ENCODE measurements at regions not wholly inside any gene's neighbourhood (a gene's known extent, or its start where the extent isn't known, plus 50 kb on each side); places are given as distances from the start of the nearest gene placed in this dataset.
"Not testable (repeated sequence)": the region's sequence is repeated elsewhere in the genome, so short reads cannot be mapped to it uniquely, and the experiment has no call there.

DNA sequence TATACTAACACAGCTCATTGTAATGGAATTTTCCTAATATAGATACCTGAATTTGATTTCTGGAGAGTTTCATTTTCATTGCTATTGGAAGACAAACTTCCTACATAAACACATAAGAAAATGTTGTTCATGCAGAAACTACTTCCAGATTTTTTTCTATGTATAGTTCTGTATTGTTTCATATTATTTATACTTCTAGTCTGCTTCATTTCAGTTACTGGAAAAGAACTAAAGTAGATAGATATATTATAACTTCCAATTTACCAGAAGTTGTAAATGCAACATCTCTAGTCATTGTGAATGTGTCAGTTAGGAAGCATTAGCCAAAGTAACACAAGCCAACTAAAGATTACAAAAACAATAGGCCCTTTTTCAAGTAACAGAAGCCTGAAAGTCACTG, 147.3 kb upstream of the ZNF385D start:
- DNase-seq: no peak

DNA sequence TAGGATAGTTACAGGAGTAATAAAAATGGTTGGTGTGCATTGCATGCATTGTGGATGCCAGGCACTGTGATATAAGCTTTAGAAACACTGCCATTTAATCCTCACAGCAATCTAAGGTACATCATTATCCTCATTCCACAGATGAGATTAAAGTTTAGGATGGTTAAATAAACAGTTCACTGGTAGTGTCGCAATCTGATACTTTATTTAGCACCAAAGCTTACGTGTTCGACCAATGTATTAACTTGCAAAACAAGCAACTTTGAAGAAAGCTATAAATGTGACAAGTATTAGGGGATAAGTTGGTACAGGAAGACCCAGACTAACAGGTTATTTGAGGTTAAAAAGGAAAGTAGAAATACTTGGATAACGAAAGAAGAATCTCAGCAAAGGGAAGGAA, 150.5 kb upstream of the ZNF385D start:
- no peak for DNase-seq

DNA sequence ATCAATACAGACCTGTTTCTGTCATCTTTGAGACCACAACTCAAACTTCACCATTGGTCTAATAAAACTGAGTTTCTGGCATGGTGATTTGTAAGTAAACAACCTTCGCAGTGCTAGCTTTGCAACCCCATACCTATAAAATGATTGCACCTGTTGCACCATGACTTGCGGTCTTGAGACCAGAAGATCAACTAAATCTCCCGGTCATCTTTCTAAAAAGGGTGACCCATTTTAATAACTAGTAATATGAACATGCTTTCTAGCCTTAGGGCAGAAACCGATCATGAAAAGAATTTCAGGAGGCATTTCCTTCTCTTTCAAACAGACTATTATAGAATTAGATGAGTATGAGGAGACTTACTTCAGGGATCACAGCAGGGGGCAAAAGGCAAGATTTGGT, 151.9 kb upstream of the ZNF385D start:
- DNase-seq: no peak

DNA sequence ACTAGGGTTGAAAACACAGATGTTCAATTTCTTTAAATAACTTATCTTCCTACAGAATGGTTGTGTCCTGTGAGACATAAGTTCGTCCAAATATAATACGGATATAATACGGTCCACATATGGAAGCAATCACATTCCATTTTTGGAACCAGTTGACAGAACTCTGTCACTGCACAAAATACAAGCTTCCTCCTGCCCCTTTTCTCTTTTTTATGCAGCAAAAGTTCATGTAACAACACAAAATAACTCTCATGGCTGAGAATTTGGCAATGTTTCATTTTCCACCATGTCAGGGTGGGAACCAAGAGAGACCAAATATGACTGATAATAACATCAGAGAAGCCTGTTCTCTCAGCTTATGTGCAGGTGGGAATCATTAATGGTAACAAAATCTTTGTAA, 158.1 kb upstream of the ZNF385D start:
- no peak for DNase-seq

DNA sequence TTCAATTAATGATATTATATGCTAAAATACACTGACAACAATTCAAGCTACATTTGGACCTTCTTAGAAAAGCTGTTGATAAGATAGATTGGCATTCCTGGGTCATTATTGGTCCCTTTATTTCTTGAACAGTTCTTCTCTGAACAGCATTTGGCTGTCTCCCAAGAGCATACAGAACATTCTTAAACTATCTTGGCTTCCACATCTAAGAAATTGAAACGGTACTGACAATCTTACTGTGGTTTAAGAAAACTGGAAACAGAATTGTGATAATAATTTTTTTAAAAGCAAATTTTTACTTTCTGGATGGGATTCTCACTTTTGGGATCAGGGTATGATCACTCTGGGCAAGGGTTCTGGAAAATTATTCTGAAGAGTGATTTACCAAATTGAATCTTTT, 161.7 kb upstream of the ZNF385D start:
- no peak for DNase-seq

DNA sequence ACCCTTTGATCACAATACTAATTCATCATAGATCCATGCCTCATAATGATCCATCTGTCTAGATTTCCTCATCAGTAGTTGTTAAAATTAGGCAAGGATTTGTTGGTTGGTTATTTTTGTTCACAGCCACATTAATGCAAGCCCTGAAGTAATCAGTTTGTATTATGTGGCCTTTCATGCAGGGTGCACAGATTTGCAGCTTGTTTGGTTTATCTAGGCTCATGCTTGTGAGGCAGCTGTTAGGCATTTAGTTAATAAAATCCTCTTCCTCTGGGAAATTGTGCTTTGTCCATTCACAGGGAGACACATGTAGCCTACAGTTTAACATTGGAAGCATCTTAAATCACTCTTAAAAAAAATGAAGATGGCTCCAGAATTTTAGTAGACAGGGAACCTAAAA, 162.8 kb upstream of the ZNF385D start:
- DNase-seq: no peak

DNA sequence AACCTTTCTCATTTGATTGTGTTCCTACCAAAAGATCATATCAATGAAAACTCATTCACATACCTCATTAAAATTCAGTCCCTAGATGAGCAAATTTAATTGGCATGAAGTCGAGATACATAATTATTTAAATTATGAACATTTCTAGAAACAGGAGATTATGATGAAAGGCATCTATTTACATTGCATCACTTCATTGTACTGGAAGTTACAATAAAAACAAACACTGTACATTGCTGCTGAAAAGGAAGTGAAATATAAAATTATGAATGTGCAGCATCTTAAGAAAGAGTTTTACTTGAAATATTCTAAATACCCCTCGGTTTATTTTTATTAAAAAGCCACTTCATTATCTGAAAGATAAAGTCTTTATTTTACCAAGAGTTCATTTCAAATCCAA, 163.4 kb upstream of the ZNF385D start:
- no peak for DNase-seq

DNA sequence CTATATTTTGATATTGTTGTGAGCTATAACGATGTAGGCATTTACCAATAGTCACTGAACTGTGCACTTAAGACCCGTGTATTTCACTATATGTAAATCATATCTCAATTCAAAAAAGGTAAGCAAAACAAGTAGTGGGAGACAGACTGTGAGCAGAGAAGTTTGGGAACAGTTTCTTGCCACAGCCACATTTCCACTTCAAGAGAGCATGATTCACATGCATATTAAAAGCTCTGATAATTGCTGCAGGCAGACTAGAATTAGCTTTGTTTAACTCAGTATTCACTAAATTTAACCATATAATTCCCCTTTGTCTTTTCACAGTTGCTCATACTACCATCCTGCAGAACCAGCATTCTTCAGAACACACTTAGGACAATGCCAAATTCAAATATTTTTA, 168.4 kb upstream of the ZNF385D start:
- no peak for DNase-seq

DNA sequence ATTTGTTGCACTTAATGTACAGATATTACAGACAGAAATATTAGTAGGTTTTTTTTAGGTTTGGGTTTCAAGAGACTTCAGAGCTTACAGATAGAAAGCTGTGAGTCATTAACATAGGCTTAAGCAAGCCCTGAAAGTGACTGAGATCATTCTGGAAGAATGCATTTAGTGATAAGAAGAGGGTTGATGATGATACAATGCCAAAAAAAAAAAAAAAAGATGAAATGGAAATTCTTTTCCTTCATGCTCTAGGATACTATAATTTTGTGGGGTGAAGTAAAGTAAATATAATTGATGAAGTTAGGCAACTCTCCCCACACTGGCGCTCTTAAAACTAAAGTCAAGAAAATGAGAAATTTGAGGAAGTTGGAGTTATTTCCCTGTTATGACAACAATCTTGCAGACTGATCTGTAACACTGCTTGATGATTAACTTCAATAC, 169.4 kb upstream of the ZNF385D start:
- DNase-seq: no peak

DNA sequence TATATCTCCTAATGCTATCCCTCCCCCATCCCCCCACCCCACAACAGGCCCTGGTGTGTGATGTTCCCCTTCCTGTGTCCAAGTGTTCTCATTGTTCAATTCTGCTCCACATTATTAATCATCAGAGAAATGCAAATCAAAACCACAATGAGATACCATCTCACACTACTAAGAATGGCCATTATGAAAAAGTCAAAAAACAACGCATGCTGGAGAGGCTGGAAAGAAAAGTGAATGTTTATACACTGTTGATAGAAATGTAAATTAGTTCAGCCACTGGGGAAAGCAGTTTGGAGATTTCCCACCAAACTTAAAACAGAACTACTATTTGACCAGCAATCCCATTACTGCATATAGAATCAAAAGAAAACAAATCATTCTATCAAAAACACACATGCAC, 172.1 kb upstream of the ZNF385D start:
- not testable (repeated sequence) for DNase-seq

DNA sequence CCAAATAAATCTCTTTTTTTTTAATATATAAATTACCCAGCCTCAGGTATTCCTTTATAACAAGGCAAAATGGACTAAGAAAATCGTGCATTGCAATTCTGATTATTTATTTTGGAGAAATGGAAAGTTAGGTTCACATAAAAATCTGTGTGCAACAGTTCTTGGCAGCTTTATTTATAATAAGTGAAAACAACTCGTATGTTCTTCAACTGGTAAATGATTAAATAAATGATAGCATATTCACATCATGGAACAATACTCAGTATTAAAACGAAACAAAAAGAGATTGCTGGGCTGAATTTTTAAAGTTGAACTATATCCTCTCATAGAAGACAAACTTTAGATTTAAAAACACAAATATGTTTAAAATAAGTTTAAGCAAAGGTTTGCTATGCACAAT, 176.3 kb upstream of the ZNF385D start:
- DNase-seq: no peak

DNA sequence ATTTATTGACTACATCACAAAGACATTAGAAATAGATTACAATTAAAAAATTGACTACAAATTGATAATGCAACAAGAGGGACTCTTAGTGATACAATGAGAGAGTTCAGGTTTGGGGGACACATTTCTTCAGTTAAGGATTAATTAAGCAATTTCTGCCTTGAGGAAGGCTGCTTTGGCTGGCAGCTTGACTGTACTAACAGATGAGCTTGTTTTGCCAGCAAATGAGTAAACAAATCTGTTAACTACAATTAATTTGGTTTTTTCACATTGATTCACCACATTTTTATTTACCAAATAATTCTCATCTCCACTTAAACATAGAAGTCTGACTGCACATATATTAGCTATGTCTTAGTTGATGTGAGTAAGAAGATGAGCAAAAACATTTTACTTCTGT, 183.6 kb upstream of the ZNF385D start:
- no peak for DNase-seq

DNA sequence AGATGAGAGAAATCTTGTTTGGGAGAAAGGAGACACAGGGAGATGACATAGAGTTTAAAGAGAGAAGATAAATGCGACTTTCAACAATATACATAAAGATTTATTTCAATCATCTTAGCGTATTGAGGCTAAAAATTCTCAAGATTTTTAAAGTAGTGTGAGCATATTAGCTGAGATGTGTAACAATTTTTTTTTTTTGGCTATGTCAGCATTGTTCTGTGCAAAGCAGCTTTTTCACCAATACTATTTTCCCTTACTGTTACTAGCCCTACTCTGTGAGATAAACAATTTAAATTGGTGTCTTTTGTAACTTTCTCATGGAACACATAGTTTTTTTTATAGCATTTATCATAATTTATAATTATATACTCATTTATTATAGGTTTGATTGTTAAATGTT, 185.2 kb upstream of the ZNF385D start:
- DNase-seq: no peak

DNA sequence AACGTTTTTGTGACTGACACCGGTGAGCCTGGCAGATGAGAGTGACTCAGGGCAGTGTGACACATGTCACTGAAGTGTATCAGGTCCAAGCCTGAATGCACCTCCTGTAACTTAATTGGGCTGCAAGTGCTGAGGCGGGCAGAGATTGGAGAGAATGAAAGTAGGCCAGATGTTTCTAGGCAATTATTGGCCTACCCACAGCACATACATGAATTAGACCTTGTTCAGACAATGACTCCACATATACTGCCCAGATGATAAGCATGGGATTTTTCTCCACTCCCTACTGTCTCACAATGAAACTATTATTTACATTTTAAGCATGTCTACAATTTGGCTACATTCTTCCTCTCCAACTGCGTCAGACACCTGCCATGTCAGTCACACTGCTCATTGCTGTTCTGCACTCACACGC, 187.3 kb upstream of the ZNF385D start:
- DNase-seq: no peak

DNA sequence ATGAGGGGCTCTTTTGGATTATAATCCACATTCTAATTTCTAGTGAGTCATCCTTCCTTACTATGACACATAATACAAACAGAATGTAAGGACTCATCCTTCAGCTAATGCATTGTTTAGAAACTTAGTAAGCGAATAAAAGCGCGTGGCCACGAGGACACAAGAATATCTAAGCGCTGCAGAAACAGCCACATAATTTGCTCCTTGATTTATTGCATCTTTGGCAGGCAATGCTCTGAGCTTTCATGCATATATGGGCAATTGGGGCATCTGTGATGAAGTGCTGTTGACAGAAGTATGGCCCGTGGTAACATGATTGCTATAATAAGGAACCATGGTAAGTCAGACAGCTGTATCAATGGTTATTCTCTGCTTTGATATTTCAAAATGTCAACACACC, 191.3 kb upstream of the ZNF385D start:
- DNase-seq: no peak

DNA sequence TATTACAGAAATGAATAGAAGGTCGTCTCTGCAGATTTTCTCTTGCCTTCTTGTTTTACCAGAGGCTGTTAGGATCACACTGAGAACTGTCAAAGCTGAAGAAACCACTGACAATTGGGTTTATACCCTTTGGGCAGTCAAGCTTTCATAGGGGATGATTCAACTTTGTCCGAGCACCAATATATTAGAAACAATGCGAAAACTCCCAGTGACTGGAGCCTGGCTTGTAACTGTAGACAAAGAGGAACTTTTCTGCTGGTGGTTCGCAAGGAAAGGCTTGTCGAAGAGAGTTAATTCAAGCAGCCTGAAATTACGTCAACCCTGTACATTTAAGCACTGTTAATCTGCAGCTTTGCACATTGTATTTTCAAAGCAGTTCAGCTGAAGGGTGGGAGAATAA, 193.2 kb upstream of the ZNF385D start:
- no peak for DNase-seq

DNA sequence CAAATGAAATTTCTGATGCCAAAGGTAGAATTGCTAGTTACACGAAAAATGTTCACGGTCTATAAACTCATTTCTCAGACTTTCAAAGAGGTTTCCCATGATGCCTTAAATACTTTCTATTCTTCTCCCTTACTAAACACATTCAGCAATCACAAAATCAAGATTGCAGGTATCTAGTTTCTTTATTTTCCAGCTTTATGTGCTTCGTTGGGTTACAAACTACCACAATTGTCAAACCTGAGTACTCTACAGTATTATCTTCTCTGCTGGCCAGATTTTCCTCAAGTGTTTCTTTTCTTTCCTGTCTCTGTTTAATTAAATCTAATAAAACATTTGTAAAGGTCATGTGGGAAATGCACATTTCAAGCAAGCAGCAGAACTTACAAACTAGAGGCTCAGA, 201.8 kb upstream of the ZNF385D start:
- no peak for DNase-seq

DNA sequence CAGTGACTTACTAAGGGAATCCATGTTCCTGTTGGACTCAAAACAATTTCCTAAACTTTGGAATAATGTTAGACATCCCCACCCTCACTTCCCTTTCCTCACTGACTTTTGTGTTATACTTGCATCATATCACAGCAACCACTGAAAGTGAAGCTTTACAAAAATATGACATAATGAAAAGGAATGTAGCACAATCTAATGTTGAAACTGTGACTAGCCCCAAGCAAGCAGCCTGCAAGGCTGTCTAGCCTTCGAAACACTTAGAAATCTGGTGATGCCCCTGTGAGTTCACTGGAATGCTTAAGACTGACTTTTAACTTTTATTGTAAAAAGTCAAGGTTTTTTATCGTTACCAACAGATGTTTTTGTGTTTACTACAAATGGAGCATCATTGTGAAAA, 203.7 kb upstream of the ZNF385D start:
- no peak for DNase-seq

DNA sequence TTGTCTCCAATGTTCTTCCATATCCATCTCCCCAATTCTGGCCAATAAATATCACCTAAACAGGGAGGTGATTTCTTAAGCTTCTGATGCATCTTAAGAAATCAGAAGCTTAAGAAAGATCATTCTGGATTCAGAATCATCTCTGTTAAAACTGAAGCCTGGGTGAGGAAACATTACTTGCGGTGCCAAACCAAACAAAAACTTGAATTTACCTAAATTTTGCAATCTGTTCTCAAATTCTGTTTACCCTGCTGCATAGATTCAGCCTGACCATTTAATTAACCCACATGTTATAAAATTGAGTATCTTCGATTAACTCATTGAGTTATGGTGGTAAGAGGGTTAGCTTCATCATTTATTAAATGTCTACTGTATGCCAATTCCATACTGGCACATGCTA, 204.4 kb upstream of the ZNF385D start:
- no peak for DNase-seq

DNA sequence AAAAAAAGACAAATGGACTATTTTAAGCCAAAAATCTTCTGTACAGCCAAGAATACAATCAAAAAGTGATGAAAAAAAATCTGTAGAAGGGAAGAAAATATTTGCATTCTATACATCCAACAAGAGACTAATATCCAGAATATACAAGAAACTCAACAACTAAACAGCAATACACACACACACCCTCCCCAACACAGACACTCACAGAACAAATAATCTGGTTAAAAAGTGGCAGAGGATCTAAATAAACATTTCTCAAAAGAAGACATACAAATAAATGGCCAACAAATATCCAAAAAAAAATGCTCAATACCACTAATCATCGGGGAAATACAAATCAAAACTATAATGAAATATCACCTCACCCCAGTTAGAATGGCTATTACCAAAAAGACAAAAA, 209.0 kb upstream of the ZNF385D start:
- no peak for DNase-seq

DNA sequence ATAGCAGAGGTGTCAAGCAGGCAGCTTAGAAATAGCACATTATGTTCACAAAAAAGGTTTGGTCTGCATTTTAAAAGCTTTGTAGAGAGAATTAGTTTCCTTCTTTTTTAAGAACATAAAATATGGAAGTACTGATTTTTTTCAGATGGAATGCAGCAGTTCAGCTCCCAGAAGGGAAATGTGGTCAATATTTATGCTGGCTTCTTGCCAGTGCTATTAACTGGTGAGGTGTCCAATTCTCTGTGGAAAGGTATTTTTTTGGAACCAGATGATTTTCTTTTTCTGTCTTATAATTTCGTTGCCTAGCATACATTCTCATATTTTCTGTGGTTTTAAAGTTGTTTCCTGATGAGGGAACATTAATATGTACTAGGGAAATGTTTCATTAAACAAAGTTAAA, 211.4 kb upstream of the ZNF385D start:
- no peak for DNase-seq

DNA sequence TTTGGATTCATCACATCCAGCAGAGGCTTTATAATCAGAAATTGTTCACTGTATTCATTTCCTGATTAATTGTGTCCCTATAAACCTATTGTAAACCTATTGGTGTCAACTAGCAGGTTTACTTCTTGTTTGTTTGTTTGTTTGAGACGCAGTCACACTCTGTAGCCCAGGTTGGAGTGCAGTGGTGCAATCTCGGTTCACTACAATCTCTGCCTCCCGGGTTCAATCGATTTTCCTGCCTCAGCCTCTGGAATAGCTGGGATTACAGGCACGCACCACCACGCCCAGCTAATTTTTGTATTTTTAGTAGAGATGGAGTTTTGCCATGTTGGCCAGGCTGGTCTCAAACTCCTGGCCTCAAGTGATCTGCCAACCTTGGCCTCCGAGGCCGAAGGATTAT, 215.4 kb upstream of the ZNF385D start:
- DNase-seq: not testable (repeated sequence)

DNA sequence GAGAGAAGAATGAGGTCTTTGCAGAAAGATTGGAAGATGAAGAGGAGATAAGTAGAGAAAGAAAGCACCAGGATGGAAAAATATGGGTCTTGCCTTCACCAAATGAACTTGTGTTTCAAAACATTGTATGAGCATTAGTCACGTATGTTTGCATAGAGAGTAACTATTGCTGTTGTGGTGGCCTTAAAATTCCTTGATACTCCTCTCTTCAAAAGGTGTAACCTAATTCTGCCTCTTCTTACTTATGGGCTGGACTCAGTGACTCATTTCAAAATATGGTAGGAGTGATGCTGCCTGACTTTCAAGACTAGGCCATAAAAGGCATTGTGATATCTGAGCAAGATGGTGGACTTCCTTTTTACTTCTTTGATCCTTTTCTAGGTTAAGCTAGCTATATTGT, 228.7 kb upstream of the ZNF385D start:
- DNase-seq: no peak

DNA sequence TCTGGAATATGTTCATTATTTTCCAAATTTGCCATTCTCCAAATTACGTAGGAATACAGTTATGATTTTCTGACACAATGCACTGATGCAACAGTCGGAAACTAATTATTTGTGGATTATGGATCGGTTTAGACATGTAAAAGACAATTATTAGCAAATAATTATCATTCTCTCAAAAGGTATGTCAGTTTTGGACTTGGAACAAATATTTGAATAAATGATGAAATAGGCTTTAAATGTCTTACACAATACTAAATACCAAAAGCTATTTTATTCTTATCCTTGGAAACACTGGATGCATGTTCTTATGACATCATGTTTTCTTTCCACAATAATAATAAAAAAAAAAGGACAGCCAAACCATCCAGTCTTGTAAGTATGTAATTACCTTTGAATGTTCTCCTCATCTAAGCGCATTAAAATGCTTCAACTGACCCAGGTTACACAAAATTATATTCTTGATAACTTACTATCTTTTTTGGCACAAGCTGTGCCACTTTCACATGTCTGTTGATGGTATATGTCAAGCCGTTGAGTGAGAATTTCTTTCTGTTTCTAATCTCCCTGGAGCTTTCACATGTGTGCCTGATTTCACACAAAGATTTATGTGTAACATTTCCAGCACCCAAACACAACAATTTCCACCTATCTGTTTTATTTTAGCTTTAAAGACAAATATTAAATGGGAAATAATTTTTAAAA, 238.5 kb upstream of the ZNF385D start:
- no peak for DNase-seq

DNA sequence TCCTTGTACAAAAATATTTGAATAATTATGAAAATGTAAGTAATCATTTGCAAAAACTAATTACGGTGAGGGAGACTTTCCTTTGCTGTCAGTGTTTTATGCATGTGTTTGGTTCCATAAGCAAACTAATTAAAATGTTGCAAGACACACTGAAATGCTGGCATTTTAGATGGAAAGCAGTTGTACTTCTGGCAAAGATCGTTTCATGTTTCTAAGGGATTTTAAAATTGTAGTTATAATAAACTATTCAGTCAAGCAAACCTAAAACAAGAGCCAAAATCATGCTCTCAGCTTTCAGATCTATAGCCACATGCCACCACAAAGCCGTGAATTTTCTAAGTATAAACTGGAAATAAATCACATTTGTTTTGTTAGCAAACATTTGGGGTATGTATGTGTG, 240.1 kb upstream of the ZNF385D start:
- DNase-seq: no peak
